HCT116 (cell line): ENCODE measurements at regions not wholly inside any gene's neighbourhood (a gene's known extent, or its start where the extent isn't known, plus 50 kb on each side); places are given as distances from the start of the nearest gene placed in this dataset.

Experiments used
- ATAC-seq: fragments of 200-7000 bp; cut with Tn5 transposase; 2 replicates; pipeline ENCODE4 v1.9.1; 2020; ENCODE audit warnings: mild to moderate bottlenecking, moderate library complexity
- BruUV-seq: library from RNA; stranded (reverse); fragments of 400-500 nt; replicated peaks from 2 replicates; lab custom pipeline; 2021; lab: Mats Ljungman, UMichigan
- CTCF ChIA-PET: fragments of 300-600 bp; sonication (Branson Sonifier 250); formaldehyde crosslinking; loops from one replicate; lab custom pipeline; 2021; ENCODE audit warnings: antibody characterized with exemption; lab: Charles Lee
- POLR2A ChIA-PET: fragments of 300-600, 350-600 bp; sonication (Branson Sonifier 250); formaldehyde crosslinking; loops from one replicate; lab custom pipeline; 2021; ENCODE audit warnings: antibody characterized with exemption; lab: Charles Lee
- RAD21 ChIA-PET, 2 experiments: fragments of 300-600 bp; sonication (Branson Sonifier 250); formaldehyde crosslinking; loops; one replicate each; lab custom pipeline; 2023; ENCODE audit warnings: low total read pairs in 2 of 2; ENCODE audit not compliant: uncharacterized antibody in 2 of 2, unreplicated experiment in 2 of 2, low non-redundant PET in 1 of 2; lab: Charles Lee
- DNase-seq: peaks from one replicate; pipeline ENCODE4 v3.0.0-alpha.2; 2010; ENCODE audit warnings: low read depth, low spot score
- H2AFZ ChIP-seq: fragments of 200-600 bp; shearing (Covaris generic), sonication (generic); 2 replicates; pipeline ENCODE4 v1.6.1; 2017; ENCODE audit warnings: low read depth, mixed run types, mixed read lengths, antibody characterized with exemption, low read length; ENCODE audit not compliant: poor library complexity, severe bottlenecking
- H3K27ac ChIP-seq: 2 replicates; pipeline ENCODE4 v1.5.1; 2012; ENCODE audit warnings: low read depth, low read length
- H3K27me3 ChIP-seq: fragments of 200-600 bp; sonication (generic); 2 replicates; pipeline ENCODE4 v1.6.1; 2016; ENCODE audit warnings: mixed run types, low read length, mixed read lengths; ENCODE audit not compliant: insufficient read depth
- H3K36me3 ChIP-seq, 2 experiments: fragments of 200-500 bp in 1 of 2; fragments of 200-600 bp in 1 of 2; sonication (Bioruptor generic) in 1 of 2; sonication (generic) in 1 of 2; 2 replicates each; pipeline versions ENCODE4 v1.5.1 to v1.6.1; 2014 to 2016; ENCODE audit warnings: low read length in 2 of 2, inconsistent platforms in 1 of 2, mixed read lengths in 1 of 2, mixed run types in 1 of 2; ENCODE audit not compliant: insufficient read depth in 2 of 2, control insufficient read depth in 1 of 2
- H3K4me1 ChIP-seq, 2 experiments: fragments of 200-600 bp in 1 of 2; sonication (generic) in 1 of 2; 2 replicates each; pipeline versions ENCODE4 v1.5.1 to v1.6.1; 2012 to 2017; ENCODE audit warnings: low read length in 2 of 2, inconsistent platforms in 1 of 2, mild to moderate bottlenecking in 1 of 2, mixed read lengths in 1 of 2, mixed run types in 1 of 2, moderate library complexity in 1 of 2; ENCODE audit not compliant: insufficient read depth in 2 of 2, control insufficient read depth in 1 of 2
- H3K4me2 ChIP-seq: fragments of 200-600 bp; sonication (generic); 2 replicates; pipeline ENCODE4 v1.6.1; 2017; ENCODE audit warnings: mixed run types, low read length, mixed read lengths
- H3K4me3 ChIP-seq, 2 experiments: fragments of 200-600 bp in 1 of 2; sonication (generic) in 1 of 2; replicated peaks in 1 of 2; 2 replicates each; pipeline ENCODE4 v1.5.1; 2011 to 2016; ENCODE audit warnings: low read length in 2 of 2, control low read depth in 1 of 2, low read depth in 1 of 2, mild to moderate bottlenecking in 1 of 2, mixed read lengths in 1 of 2, mixed run types in 1 of 2
- H3K79me2 ChIP-seq: fragments of 200-600 bp; sonication (generic); 2 replicates; pipeline ENCODE4 v1.6.1; 2017; ENCODE audit warnings: mild to moderate bottlenecking, mixed run types, low read length, moderate library complexity, mixed read lengths; ENCODE audit not compliant: insufficient read depth
- H3K9ac ChIP-seq: fragments of 200-600 bp; sonication (generic); 2 replicates; pipeline ENCODE4 v1.6.1; 2016; ENCODE audit warnings: low read length, mixed read lengths
- H3K9me2 ChIP-seq: fragments of 200-600 bp; sonication (generic), shearing (Covaris generic); 2 replicates; pipeline ENCODE4 v1.6.1; 2017; ENCODE audit warnings: mixed run types, mild to moderate bottlenecking, moderate library complexity; ENCODE audit not compliant: insufficient read depth
- H3K9me3 ChIP-seq, 2 experiments: fragments of 200-500 bp in 1 of 2; fragments of 200-600 bp in 1 of 2; sonication (Bioruptor generic) in 1 of 2; sonication (generic) in 1 of 2; 2 replicates each; pipeline ENCODE4 v1.6.1; 2014 to 2017; ENCODE audit warnings: low read length in 2 of 2, mixed read lengths in 2 of 2, inconsistent platforms in 1 of 2, low read depth in 1 of 2, mild to moderate bottlenecking in 1 of 2, mixed run types in 1 of 2, moderate library complexity in 1 of 2; ENCODE audit not compliant: control insufficient read depth in 1 of 2, insufficient read depth in 1 of 2
- H4K20me1 ChIP-seq: fragments of 200-600 bp; sonication (generic), shearing (Covaris generic); 2 replicates; pipeline ENCODE4 v1.6.1; 2017; ENCODE audit warnings: mixed run types, mild to moderate bottlenecking, moderate library complexity; ENCODE audit not compliant: insufficient read depth
- ATF3 ChIP-seq: IDR thresholded peaks from 2 replicates; pipeline ENCODE4 v1.6.1; 2012
- CBX3 ChIP-seq: IDR thresholded peaks from 2 replicates; pipeline ENCODE4 v1.6.1; 2012; ENCODE audit warnings: low read depth
- CEBPB ChIP-seq: IDR thresholded peaks from 2 replicates; pipeline ENCODE4 v1.6.1; 2012; ENCODE audit warnings: low read depth
- CTCF ChIP-seq, 3 experiments: fragments of 200-600 bp in 1 of 3; sonication (generic) in 1 of 3; IDR thresholded peaks in 2 of 3; conservative IDR thresholded peaks in 1 of 3; 2 replicates each; pipeline ENCODE4 v1.5.1; 2012 to 2017; ENCODE audit warnings: low read depth in 2 of 3, low read length in 2 of 3, antibody characterized with exemption in 1 of 3, borderline replicate concordance in 1 of 3, control low read depth in 1 of 3, mild to moderate bottlenecking in 1 of 3, mixed read lengths in 1 of 3, mixed run types in 1 of 3, moderate library complexity in 1 of 3; ENCODE audit not compliant: insufficient read depth in 1 of 3
- EGR1 ChIP-seq: IDR thresholded peaks from 2 replicates; pipeline ENCODE4 v1.6.1; 2012; ENCODE audit warnings: low read depth
- ELF1 ChIP-seq: IDR thresholded peaks from 2 replicates; pipeline ENCODE4 v1.6.1; 2012; ENCODE audit warnings: low read depth, borderline replicate concordance
- EZH2 ChIP-seq: fragments of 200-600 bp; sonication (generic); IDR thresholded peaks from 2 replicates; pipeline ENCODE4 v1.6.1; 2017; ENCODE audit warnings: antibody characterized with exemption, mixed run types
- FOSL1 ChIP-seq: IDR thresholded peaks from 2 replicates; pipeline ENCODE4 v1.6.1; 2012; ENCODE audit warnings: low read depth
- JUND ChIP-seq: IDR thresholded peaks from 2 replicates; pipeline ENCODE4 v1.6.1; 2012
- MAX ChIP-seq: IDR thresholded peaks from 2 replicates; pipeline ENCODE4 v1.6.1; 2012
- POLR2A ChIP-seq: IDR thresholded peaks from 2 replicates; pipeline ENCODE4 v1.7.0; 2011; ENCODE audit warnings: borderline replicate concordance; ENCODE audit not compliant: insufficient read depth, insufficient read length; ENCODE audit errors: extremely low read depth
- POLR2AphosphoS5 ChIP-seq: IDR thresholded peaks from 2 replicates; pipeline ENCODE4 v1.6.1; 2011; ENCODE audit warnings: mild to moderate bottlenecking, low read depth, low read length, moderate library complexity
- RAD21 ChIP-seq: IDR thresholded peaks from 2 replicates; pipeline ENCODE4 v1.6.1; 2012; ENCODE audit warnings: low read depth, mild to moderate bottlenecking
- SP1 ChIP-seq: IDR thresholded peaks from 2 replicates; pipeline ENCODE4 v1.6.1; 2012; ENCODE audit warnings: low read depth
- SRF ChIP-seq: IDR thresholded peaks from 2 replicates; pipeline ENCODE4 v1.6.1; 2012; ENCODE audit warnings: low read depth
- TCF7L2 ChIP-seq: IDR thresholded peaks from 2 replicates; pipeline ENCODE4 v1.7.0; 2011; ENCODE audit warnings: borderline replicate concordance, inconsistent platforms; ENCODE audit not compliant: insufficient read depth, insufficient read length; ENCODE audit errors: extremely low read depth
- YY1 ChIP-seq: IDR thresholded peaks from 2 replicates; pipeline ENCODE4 v1.6.1; 2011; ENCODE audit warnings: low read length, low read depth, moderate library complexity, mild to moderate bottlenecking; ENCODE audit not compliant: insufficient replicate concordance; ENCODE audit errors: extremely low read depth
- ZBTB33 ChIP-seq: IDR thresholded peaks from 2 replicates; pipeline ENCODE4 v1.6.1; 2011; ENCODE audit warnings: mild to moderate bottlenecking, low read length, moderate library complexity; ENCODE audit not compliant: insufficient replicate concordance; ENCODE audit errors: extremely low read depth
- ZFX ChIP-seq: fragments of 450-650 bp; IDR thresholded peaks from 2 replicates; pipeline ENCODE4 v1.6.1; 2017
- ZNF274 ChIP-seq: fragments of 200-500 bp; sonication (Bioruptor generic); IDR thresholded peaks from 2 replicates; pipeline ENCODE4 v1.6.1; 2014; ENCODE audit warnings: mild to moderate bottlenecking, low read depth, low read length, inconsistent platforms
- intact Hi-C: fragments of 100-400 bp; cut with micrococcal nuclease; formaldehyde crosslinking; loops from 2 replicates; pipeline ENCODE4 v1.10.0; 2022

GRCh38 chr9:36780186-36780585 is 207.5 kb downstream of the MELK start:
- ChIA-PET CTCF (no interaction called here), RAD21 (no interaction called here), POLR2A (no interaction called here)
- no peak overlapping the region for H3K4me2 ChIP-seq
- H3K4me1 ChIP-seq, result peaks cover 7 to 14% of the 10 kb centered on the region in 2 experiments; a peak in 3 of 4 replicates
- H2AFZ ChIP-seq, result no peak overlapping the region
- H4K20me1 ChIP-seq, result no peaks in the 10 kb centered on the region
- no peaks in the 10 kb centered on the region for H3K36me3 ChIP-seq
- intact Hi-C loops, result no loop called here
- TF ChIP-seq CBX3 (no peak), EGR1 (no peak), ATF3 (no peak), RAD21 (no peak), ZFX (no peak), POLR2AphosphoS5 (no peak), SRF (no peak), JUND (no peak), CTCF (IDR thresholded peaks at IDR 0.05 in 2 of 3, conservative IDR thresholded peaks at IDR 0.05 in 1 of 3; ENCODE audit: borderline replicate concordance in 1 of 3, insufficient read depth in 1 of 3, low read depth in 2 of 3, low read length in 2 of 3) (no peak), POLR2A (no peak), ELF1 (no peak), EZH2 (no peak), ZBTB33 (no peak), MAX (no peak), ZNF274 (no peak), YY1 (no peak), FOSL1 (no peak), SP1 (no peak), TCF7L2 (no peak), CEBPB (no peak)
- H3K79me2 ChIP-seq, result no peaks in the 10 kb centered on the region
- BruUV-seq, result no TSS peak
- H3K9me3 ChIP-seq, result no peaks in the 10 kb centered on the region
- DNase-seq (no peak), ATAC-seq (no peak)
- H3K9ac ChIP-seq, result no peak overlapping the region
- no peaks in the 10 kb centered on the region for H3K9me2 ChIP-seq
- H3K27ac ChIP-seq, result no peak overlapping the region
- H3K4me3 ChIP-seq, result no peak overlapping the region
- no peaks in the 10 kb centered on the region for H3K27me3 ChIP-seq
